HL-60 (cell line): ENCODE measurements at regions not wholly inside any gene's neighbourhood (a gene's known extent, or its start where the extent isn't known, plus 50 kb on each side); places are given as distances from the start of the nearest gene placed in this dataset.

Source experiments
- DNase-seq, 2 experiments: peaks; one replicate each; pipeline ENCODE4 v3.0.0-alpha.2; 2010 to 2020; ENCODE audit warnings: low read depth in 1 of 2, low spot score in 1 of 2
- H3K27ac ChIP-seq: fragments of 250-450 bp; sonication (Bioruptor Pico); replicated peaks from 2 replicates; pipeline ENCODE4 v1.5.1; 2020; ENCODE audit warnings: mild to moderate bottlenecking, moderate library complexity
- H3K27me3 ChIP-seq: fragments of 250-450 bp; sonication (Bioruptor Pico); 2 replicates; pipeline ENCODE4 v1.5.1; 2021; ENCODE audit warnings: mild to moderate bottlenecking, moderate library complexity; ENCODE audit not compliant: insufficient read depth, poor library complexity, severe bottlenecking
- H3K4me3 ChIP-seq: replicated peaks from 2 replicates; pipeline ENCODE4 v1.5.1; 2011; ENCODE audit warnings: mild to moderate bottlenecking, control low read depth, low read length; ENCODE audit not compliant: insufficient read depth
- CTCF ChIP-seq: IDR thresholded peaks from one replicate; pipeline ENCODE4 v1.5.1; 2011; ENCODE audit warnings: low read length, control low read depth, inconsistent platforms; ENCODE audit not compliant: insufficient read depth
- GABPA ChIP-seq: IDR thresholded peaks from 2 replicates; pipeline ENCODE4 v1.6.1; 2012; ENCODE audit warnings: low read depth
- POLR2AphosphoS5 ChIP-seq: IDR thresholded peaks from 2 replicates; pipeline ENCODE4 v1.6.1; 2012; ENCODE audit warnings: low read depth
- REST ChIP-seq: IDR thresholded peaks from 2 replicates; pipeline ENCODE4 v1.6.1; 2012; ENCODE audit warnings: low read depth; ENCODE audit not compliant: insufficient replicate concordance
- SPI1 ChIP-seq: IDR thresholded peaks from 2 replicates; pipeline ENCODE4 v1.6.1; 2012; ENCODE audit warnings: low read depth, mild to moderate bottlenecking, borderline replicate concordance

GRCh38 chr7:88509341-88509740 is 202.6 kb upstream of the STEAP4 start:
- Histone ChIP-seq H3K4me3 (no peak overlapping the region), H3K27me3 (no peaks in the 10 kb centered on the region), H3K27ac (no peak overlapping the region)
- no peak for TF ChIP-seq POLR2AphosphoS5
- no peak for DNase-seq

GRCh38 chr7:88500131-88500530 is 193.4 kb upstream of the STEAP4 start:
- H3K27ac ChIP-seq: no peak overlapping the region
- TF ChIP-seq GABPA (no peak), CTCF (no peak), REST (no peak), SPI1 (no peak), POLR2AphosphoS5 (no peak)
- H3K27me3 ChIP-seq: no peaks in the 10 kb centered on the region
- DNase-seq: no peak
- no peak overlapping the region for H3K4me3 ChIP-seq

GRCh38 chr7:88495881-88496725 is 189.4 kb upstream of the STEAP4 start:
- DNase-seq: no peak
- TF ChIP-seq CTCF (no peak), GABPA (no peak), SPI1 (no peak), POLR2AphosphoS5 (no peak), REST (no peak)
- H3K27ac ChIP-seq: no peak overlapping the region
- H3K4me3 ChIP-seq: no peak overlapping the region
- no peaks in the 10 kb centered on the region for H3K27me3 ChIP-seq

- no peak for DNase-seq
- H3K27ac ChIP-seq: no peak overlapping the region
- H3K27me3 ChIP-seq: no peaks in the 10 kb centered on the region
- TF ChIP-seq CTCF: no peak
- TF ChIP-seq REST: no peak
- no peak for TF ChIP-seq POLR2AphosphoS5
- no peak for TF ChIP-seq GABPA
- TF ChIP-seq SPI1: no peak
- no peak overlapping the region for H3K4me3 ChIP-seq
These were observed 185.5 kb upstream of the STEAP4 start for GRCh38 chr7:88492153-88492552.
